GM12875 (cell line): ENCODE measurements at regions not wholly inside any gene's neighbourhood (a gene's known extent, or its start where the extent isn't known, plus 50 kb on each side); places are given as distances from the start of the nearest gene placed in this dataset.

Source experiments
- H3K4me3 ChIP-seq: one replicate; pipeline ENCODE4 v1.5.1; 2011; ENCODE audit warnings: low read depth, low read length, control low read depth
- TF ChIP-seq, protein P1 (sequence below): IDR thresholded peaks from 2 replicates; pipeline ENCODE4 v1.5.1; 2011; ENCODE audit warnings: low read depth, mild to moderate bottlenecking, control low read depth, inconsistent platforms, low read length, moderate library complexity, borderline replicate concordance; ENCODE audit not compliant: insufficient read depth

DNA sequence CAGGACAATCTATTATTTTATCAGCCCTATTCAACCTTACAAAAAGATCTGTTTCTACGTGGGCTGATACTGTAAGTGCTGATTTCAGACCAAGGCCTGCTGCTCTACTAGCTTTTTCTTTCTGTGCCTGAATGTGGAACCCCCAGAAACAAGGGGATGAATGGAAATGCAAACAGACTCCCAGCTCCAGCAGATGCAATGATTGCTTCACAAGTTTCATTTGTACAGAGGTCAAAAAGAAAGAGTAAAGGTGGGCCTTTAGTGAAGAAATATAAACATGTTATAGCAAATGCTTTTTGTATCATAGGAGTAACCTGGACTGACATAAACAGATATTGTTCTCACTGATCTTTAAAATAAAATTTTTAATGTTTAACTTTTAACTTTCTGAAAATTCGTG, 130.2 kb upstream of the SLC25A13 start:
- TF ChIP-seq, protein P1, sequence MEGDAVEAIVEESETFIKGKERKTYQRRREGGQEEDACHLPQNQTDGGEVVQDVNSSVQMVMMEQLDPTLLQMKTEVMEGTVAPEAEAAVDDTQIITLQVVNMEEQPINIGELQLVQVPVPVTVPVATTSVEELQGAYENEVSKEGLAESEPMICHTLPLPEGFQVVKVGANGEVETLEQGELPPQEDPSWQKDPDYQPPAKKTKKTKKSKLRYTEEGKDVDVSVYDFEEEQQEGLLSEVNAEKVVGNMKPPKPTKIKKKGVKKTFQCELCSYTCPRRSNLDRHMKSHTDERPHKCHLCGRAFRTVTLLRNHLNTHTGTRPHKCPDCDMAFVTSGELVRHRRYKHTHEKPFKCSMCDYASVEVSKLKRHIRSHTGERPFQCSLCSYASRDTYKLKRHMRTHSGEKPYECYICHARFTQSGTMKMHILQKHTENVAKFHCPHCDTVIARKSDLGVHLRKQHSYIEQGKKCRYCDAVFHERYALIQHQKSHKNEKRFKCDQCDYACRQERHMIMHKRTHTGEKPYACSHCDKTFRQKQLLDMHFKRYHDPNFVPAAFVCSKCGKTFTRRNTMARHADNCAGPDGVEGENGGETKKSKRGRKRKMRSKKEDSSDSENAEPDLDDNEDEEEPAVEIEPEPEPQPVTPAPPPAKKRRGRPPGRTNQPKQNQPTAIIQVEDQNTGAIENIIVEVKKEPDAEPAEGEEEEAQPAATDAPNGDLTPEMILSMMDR, result no peak
- no peak overlapping the region for H3K4me3 ChIP-seq

GRCh38 chr7:96449094-96449493, 127.2 kb upstream of the SLC25A13 start:
- H3K4me3 ChIP-seq, result no peak overlapping the region
- TF ChIP-seq, protein P1, result no peak

- TF ChIP-seq, protein P1, result no peak
- H3K4me3 ChIP-seq, result no peak overlapping the region
These were observed 125.3 kb upstream of the SLC25A13 start for GRCh38 chr7:96447109-96447645.

- H3K4me3 ChIP-seq, result no peak overlapping the region
- TF ChIP-seq, protein P1, result no peak
These were observed 119.7 kb upstream of the SLC25A13 start for GRCh38 chr7:96441436-96442084.

GRCh38 chr7:96440328-96440727, 118.4 kb upstream of the SLC25A13 start:
- no peak overlapping the region for H3K4me3 ChIP-seq
- TF ChIP-seq, protein P1, result no peak

GRCh38 chr7:96436880-96437279, 115.0 kb upstream of the SLC25A13 start:
- H3K4me3 ChIP-seq, result no peak overlapping the region
- TF ChIP-seq, protein P1, result no peak

- TF ChIP-seq, protein P1, result no peak
- no peak overlapping the region for H3K4me3 ChIP-seq
These were observed 108.5 kb upstream of the SLC25A13 start for GRCh38 chr7:96430356-96430755.
